Natural killer cell (primary cell): ENCODE measurements at regions not wholly inside any gene's neighbourhood (a gene's known extent, or its start where the extent isn't known, plus 50 kb on each side); places are given as distances from the start of the nearest gene placed in this dataset.

Source experiments
- ATAC-seq, 3 donors: fragments of 150-1000 bp in 2 of 3; fragments of 200-7000 bp in 1 of 3; cut with Tn5 transposase; 1 replicate in 1 of 3; 2 replicates in 2 of 3; pipeline ENCODE4 v1.10.0; 2021; ENCODE audit warnings: mild to moderate bottlenecking in 2 of 3, moderate library complexity in 2 of 3
- DNase-seq, 2 donors: peaks; one replicate each; pipeline versions ENCODE4 v3.0.0 to v3.0.0-alpha.2; 2013 to 2021; ENCODE audit warnings: mixed read lengths in 1 of 2
- H3K27ac ChIP-seq: one replicate; pipeline ENCODE4 v1.5.1; 2013; ENCODE audit warnings: mild to moderate bottlenecking, low read length
- H3K27me3 ChIP-seq: one replicate; pipeline ENCODE4 v1.6.1; 2013; ENCODE audit warnings: low read length; ENCODE audit not compliant: control insufficient read depth, insufficient read depth
- H3K36me3 ChIP-seq: one replicate; pipeline ENCODE4 v1.6.1; 2013; ENCODE audit warnings: low read length; ENCODE audit not compliant: control insufficient read depth, insufficient read depth
- H3K4me1 ChIP-seq: one replicate; pipeline ENCODE4 v1.6.1; 2013; ENCODE audit warnings: low read length; ENCODE audit not compliant: control insufficient read depth, insufficient read depth
- H3K4me3 ChIP-seq: one replicate; pipeline ENCODE4 v1.5.1; 2013; ENCODE audit warnings: low read length
- H3K9me3 ChIP-seq: one replicate; pipeline ENCODE4 v1.6.1; 2013; ENCODE audit warnings: low read length; ENCODE audit not compliant: control insufficient read depth, insufficient read depth
- H3K27ac Mint-ChIP-seq, 2 donors: one replicate each; pipeline ENCODE4 v1.8.0; 2022; ENCODE audit warnings: mild to moderate bottlenecking in 2 of 2, mixed read lengths in 2 of 2, moderate library complexity in 1 of 2
- H3K27me3 Mint-ChIP-seq, 2 donors: one replicate each; pipeline ENCODE4 v1.8.0; 2022; ENCODE audit warnings: low read depth in 2 of 2, mixed read lengths in 2 of 2
- H3K36me3 Mint-ChIP-seq: one replicate; pipeline ENCODE4 v1.8.0; 2022; ENCODE audit warnings: mixed read lengths
- H3K4me1 Mint-ChIP-seq, 2 donors: one replicate each; pipeline ENCODE4 v1.8.0; 2022; ENCODE audit warnings: mixed read lengths in 2 of 2
- H3K4me3 Mint-ChIP-seq: one replicate; pipeline ENCODE4 v1.8.0; 2022; ENCODE audit warnings: mild to moderate bottlenecking, moderate library complexity, mixed read lengths
- H3K9me3 Mint-ChIP-seq, 2 donors: one replicate each; pipeline ENCODE4 v1.8.0; 2022; ENCODE audit warnings: mixed read lengths in 2 of 2
- CTCF ChIP-seq: fragments of 200-600 bp; IDR thresholded peaks from one replicate; pipeline ENCODE4 v1.8.0; 2022; ENCODE audit warnings: antibody characterized with exemption
- WGBS: methylation state at CpG from one replicate; pipeline ENCODE4 v1.1.7; 2013; ENCODE audit warnings: missing lambda C conversion rate; ENCODE audit not compliant: insufficient coverage; 5-methylcytosine and 5-hydroxymethylcytosine counted together
- intact Hi-C: fragments of 100-400 bp; cut with micrococcal nuclease; formaldehyde crosslinking; loops from one replicate; pipeline ENCODE4 v1.14.2; 2022

- H3K27ac ChIP-seq, result no peak overlapping the region
- intact Hi-C loops, result no loop called here
- Mint-ChIP-seq H3K27ac (no peak overlapping the region), H3K4me1 (no peaks in the 10 kb centered on the region), H3K27me3 (no peaks in the 10 kb centered on the region), H3K4me3 (no peak overlapping the region), H3K36me3 (peaks cover 10% of the 10 kb centered on the region), H3K9me3 (peaks cover 8 to 10% of the 10 kb centered on the region in 2 donors)
- H3K36me3 ChIP-seq, result no peaks in the 10 kb centered on the region
- DNase-seq, result no peak
- no peak overlapping the region for H3K4me3 ChIP-seq
- ATAC-seq, result no peak
- no peak for TF ChIP-seq CTCF
- H3K4me1 ChIP-seq, result no peaks in the 10 kb centered on the region
- no peaks in the 10 kb centered on the region for H3K9me3 ChIP-seq
- no peaks in the 10 kb centered on the region for H3K27me3 ChIP-seq
- WGBS, result 100% methylated on average over 1 of the region's 1 CpG
Measured at GRCh38 chr3:80285388-80285787, 517.6 kb upstream of the ROBO1 start.

GRCh38 chr3:80283783-80284182 is 516.0 kb upstream of the ROBO1 start:
- H3K4me3 Mint-ChIP-seq, result no peak overlapping the region
- no peak for TF ChIP-seq CTCF

GRCh38 chr3:80278056-80278455 is 510.3 kb upstream of the ROBO1 start:
- no peak for TF ChIP-seq CTCF
- Mint-ChIP-seq H3K36me3 (no peaks in the 10 kb centered on the region), H3K27me3 (no peaks in the 10 kb centered on the region), H3K4me1 (no peaks in the 10 kb centered on the region), H3K9me3 (peaks cover 8 to 14% of the 10 kb centered on the region in 2 donors), H3K27ac (no peak overlapping the region), H3K4me3 (no peak overlapping the region)
- 91% methylated on average over 10 of the region's 11 CpGs for WGBS
- Histone ChIP-seq H3K4me3 (no peak overlapping the region), H3K9me3 (no peaks in the 10 kb centered on the region), H3K4me1 (no peaks in the 10 kb centered on the region), H3K27me3 (no peaks in the 10 kb centered on the region), H3K36me3 (no peaks in the 10 kb centered on the region), H3K27ac (no peak overlapping the region)
- DNase-seq, result no peak
- intact Hi-C loops, result no loop called here
- ATAC-seq, result no peak

More at GRCh38 chr3:80283783-80284182, 516.0 kb upstream of the ROBO1 start:
- Histone ChIP-seq H3K27ac (no peak overlapping the region), H3K4me1 (no peaks in the 10 kb centered on the region), H3K4me3 (no peak overlapping the region), H3K9me3 (no peaks in the 10 kb centered on the region), H3K27me3 (no peaks in the 10 kb centered on the region), H3K36me3 (no peaks in the 10 kb centered on the region)
- Mint-ChIP-seq H3K36me3 (peaks cover 7% of the 10 kb centered on the region), H3K9me3 (peaks cover 12 to 15% of the 10 kb centered on the region in 2 donors), H3K27me3 (no peaks in the 10 kb centered on the region), H3K4me1 (no peaks in the 10 kb centered on the region), H3K27ac (no peak overlapping the region)
- no CpG with 5 or more reads among the region's 2 CpGs for WGBS
- DNase-seq (no peak), ATAC-seq (no peak)
- intact Hi-C loops, result no loop called here

- no peak for DNase-seq
- no peak overlapping the region for H3K4me3 Mint-ChIP-seq
- no peak overlapping the region for H3K27ac Mint-ChIP-seq
- no peaks in the 10 kb centered on the region for H3K36me3 ChIP-seq
- H3K9me3 Mint-ChIP-seq, result peaks cover 9 to 20% of the 10 kb centered on the region in 2 donors
- intact Hi-C loops, result no loop called here
- H3K27me3 ChIP-seq, result no peaks in the 10 kb centered on the region
- no peak for ATAC-seq
- TF ChIP-seq CTCF, result no peak
- H3K27ac ChIP-seq, result no peak overlapping the region
- no peaks in the 10 kb centered on the region for H3K36me3 Mint-ChIP-seq
- no peaks in the 10 kb centered on the region for H3K27me3 Mint-ChIP-seq
- no peaks in the 10 kb centered on the region for H3K9me3 ChIP-seq
- H3K4me1 Mint-ChIP-seq, result no peaks in the 10 kb centered on the region
- no peak overlapping the region for H3K4me3 ChIP-seq
- H3K4me1 ChIP-seq, result no peaks in the 10 kb centered on the region
Measured at GRCh38 chr3:80275120-80275519, 507.3 kb upstream of the ROBO1 start.
